UCSD-AML1 (cell line): ENCODE measurements at regions not wholly inside any gene's neighbourhood (a gene's known extent, or its start where the extent isn't known, plus 50 kb on each side); places are given as distances from the start of the nearest gene placed in this dataset.
"Not testable (repeated sequence)": the region's sequence is repeated elsewhere in the genome, so short reads cannot be mapped to it uniquely, and the experiment has no call there.

Experiments used
- DNase-seq: peaks from one replicate; lab custom pipeline; 2025; ENCODE audit not compliant: unreplicated experiment; lab: John Stamatoyannopoulos, UW

DNA sequence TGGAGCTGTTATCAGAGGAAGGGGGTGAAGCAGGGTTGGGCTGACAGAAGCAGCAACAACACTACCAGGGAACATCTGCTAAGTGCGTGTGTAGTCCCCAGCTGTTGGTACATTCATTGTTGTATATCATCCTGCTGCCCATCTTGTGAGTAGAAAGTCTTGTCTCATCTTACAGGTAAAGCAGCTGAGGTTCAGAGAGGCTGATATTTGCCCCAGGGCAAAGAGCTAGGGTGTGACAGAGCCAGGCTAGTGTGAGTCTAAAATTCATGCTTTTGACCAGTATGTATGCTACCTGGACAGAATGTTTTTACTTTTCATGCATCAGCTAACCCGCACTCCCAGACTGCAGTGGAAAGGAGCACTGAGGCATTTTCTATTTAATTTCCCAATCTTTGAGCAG, 221.6 kb downstream of the STK31 start:
- no peak for DNase-seq

DNA sequence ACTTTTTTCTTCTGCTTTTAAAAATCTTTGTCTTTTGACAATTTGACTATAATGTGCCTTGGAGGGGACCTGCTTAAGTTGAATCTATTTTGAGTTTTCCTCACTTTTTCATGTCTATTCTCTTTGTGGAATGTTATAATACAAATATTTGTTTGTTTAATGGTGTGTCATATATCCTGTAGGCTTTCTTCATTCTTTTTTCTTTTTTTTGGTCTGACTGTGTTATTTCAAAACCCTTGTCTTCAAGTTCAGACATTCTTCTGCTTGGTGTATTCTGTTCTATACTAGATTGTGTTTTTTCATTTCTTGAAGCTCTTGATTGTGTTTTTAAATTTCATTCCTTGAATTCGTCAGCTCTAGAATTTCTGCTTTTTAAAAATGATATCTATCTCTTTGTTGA, 228.2 kb downstream of the STK31 start:
- DNase-seq, result no peak

DNA sequence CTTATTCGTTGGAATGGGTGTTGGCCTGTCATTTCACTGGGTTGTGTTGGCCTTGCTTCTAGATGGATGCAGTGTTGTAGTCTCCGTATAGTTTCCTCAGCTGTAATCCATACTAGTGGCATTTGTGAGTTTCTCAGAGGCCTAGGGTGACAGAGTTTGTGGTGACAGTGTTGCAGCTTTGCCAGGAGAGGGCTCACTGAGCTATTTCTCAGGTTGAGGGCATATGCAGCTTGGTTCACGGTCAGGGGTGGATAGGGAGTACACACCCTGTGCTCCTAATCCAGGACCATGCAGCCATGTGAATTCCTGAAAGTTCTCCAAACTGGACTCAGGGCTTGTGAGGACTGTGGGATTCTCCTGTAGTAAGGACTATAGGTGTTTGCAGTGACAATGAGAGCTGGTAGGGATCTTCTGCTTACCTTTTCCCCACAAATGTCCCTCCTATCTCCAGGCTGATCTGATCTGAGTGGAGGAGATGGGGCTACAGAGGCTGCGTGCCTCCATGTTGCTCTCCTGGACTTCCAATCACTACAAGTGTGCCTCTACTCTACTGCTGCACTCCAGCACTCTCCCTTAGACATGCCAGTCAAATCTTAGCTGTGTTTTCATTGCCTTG, 229.0 kb downstream of the STK31 start:
- peak; percentile 7 for DNase-seq

DNA sequence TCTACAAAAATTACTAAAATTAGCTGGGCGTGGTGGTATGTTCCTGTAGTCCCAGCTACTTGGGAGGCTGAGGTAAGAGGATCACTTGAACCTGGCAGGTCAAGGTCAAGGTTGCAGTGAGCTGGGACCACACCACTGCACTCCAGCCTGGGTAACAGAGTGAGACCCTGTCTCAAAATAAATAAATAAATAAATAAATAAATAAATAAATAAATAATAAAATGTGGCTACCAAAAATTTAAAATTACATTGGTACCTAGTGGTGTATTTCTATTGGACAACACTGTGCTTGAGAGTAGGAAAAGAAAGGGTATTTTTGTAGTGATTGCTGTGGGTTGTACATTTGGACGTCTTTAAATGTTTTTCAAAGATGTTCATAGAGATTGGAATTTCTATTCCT, 229.7 kb downstream of the STK31 start:
- not testable (repeated sequence) for DNase-seq

DNA sequence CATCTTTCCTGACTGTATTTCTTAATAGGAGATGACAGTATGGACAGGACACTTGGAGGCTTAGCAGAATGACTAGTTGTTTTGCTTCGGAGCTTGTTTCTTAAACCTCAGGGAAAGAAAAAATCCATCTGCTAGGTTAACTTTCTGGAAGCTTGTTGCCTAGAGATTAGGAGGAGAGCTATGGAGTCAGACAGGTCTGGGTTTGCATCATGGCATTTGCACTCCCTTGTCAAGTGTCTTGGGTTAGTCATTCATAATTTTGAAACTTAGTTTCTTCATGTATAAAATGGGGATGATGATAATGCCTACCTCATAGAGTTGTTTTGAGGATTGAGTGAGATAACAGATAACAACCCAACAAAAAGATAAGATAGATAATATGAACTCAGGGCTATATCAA, 231.5 kb downstream of the STK31 start:
- DNase-seq, result no peak

DNA sequence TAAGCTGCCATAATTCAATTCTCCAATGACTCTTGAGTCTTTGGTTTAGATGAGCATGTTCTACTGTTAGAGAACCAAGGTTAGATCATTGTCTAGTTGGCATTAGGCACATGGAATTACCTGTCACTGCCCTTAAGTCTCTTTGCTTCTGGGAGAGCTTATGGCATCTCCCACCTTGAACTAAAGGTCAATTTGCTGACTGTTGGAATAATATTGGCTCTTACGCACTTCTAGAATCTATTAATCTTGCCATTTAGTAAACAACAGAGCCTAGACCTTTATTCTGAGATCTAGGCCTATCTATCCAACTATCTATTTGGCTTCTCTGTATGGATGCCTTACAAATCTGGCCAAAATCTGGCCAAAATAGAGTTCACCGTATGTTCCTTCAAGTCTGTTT, 232.0 kb downstream of the STK31 start:
- DNase-seq, result no peak

DNA sequence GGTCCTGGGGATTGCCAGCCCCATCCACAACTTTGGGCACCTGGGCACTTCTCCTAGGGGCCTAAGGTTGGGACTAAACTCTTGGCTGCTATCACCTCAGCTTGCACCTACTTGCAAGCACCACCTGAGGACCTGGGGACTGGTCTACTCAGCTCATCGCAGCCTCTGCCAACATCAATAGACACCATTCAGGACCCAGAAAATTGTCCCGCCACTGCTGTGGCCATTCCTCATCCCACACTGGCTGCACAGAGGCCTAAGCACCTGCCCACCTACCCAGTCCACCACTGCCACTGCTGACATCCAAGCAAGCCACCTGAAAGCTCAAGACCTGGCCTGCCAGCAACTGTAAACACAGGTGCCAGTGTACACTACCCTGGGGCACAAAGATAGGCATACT, 234.1 kb downstream of the STK31 start:
- DNase-seq, result no peak

DNA sequence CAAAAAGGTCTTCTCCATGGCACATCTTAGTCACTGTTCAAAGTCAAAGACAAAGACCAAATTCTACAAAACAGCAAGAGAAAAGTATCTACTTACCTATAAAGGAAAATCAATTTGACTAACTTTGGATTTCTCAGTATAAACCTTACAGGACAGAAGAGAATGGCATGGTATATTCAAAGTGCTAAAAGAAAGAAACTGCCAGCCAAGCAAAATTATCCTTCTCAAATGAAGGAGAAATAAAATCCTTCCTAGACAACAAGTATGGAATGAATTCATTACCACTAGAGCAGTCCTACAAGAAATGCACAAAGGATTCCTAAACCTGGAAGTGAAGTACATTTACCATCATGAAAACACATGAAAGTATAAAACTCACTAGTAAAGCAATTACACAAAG, 235.5 kb downstream of the STK31 start:
- DNase-seq, result no peak

DNA sequence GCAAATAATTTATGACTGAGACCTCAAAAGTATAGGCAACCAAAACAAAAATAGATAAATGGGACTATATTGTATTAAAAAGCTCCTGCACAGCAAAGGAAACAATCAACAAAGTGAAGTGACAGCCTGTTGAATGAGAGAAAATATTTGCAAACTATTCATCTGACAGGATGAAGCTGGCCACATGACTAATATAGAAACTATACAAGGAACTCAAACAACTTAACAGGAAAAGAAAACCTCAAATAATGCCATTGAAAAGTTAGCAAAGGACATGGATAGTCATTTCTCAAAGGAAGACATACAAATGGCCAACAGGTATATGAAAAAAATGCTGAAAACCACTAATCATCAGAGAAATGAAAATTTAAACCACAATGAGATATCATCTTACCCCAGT, 245.1 kb downstream of the STK31 start:
- no peak for DNase-seq

DNA sequence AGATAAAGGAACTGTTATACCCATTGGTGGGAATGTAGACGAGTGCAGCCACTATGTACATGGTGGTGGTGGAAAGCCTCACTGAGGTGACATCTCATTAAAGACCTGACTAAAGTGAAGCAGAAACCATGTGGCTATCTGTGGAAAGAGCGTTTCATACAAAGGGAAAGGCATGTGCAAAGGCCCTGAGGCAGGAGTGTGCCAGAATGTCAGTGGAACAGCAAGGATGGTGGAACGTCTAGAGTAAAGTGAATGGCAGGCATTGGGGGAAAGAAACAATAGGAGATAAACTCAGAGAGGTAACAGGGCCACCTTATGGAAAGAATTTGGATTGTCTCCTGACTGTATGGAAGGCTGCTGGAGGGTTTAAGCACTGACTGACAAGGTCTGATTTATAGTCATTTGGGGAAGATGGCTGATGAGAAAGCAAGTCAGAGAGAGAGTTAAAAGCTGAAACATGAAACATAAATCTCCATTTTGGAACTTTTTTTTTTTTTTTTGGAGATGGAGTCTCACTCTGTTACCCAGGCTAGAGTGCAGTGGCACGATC, 245.7 kb downstream of the STK31 start:
- no peak for DNase-seq

DNA sequence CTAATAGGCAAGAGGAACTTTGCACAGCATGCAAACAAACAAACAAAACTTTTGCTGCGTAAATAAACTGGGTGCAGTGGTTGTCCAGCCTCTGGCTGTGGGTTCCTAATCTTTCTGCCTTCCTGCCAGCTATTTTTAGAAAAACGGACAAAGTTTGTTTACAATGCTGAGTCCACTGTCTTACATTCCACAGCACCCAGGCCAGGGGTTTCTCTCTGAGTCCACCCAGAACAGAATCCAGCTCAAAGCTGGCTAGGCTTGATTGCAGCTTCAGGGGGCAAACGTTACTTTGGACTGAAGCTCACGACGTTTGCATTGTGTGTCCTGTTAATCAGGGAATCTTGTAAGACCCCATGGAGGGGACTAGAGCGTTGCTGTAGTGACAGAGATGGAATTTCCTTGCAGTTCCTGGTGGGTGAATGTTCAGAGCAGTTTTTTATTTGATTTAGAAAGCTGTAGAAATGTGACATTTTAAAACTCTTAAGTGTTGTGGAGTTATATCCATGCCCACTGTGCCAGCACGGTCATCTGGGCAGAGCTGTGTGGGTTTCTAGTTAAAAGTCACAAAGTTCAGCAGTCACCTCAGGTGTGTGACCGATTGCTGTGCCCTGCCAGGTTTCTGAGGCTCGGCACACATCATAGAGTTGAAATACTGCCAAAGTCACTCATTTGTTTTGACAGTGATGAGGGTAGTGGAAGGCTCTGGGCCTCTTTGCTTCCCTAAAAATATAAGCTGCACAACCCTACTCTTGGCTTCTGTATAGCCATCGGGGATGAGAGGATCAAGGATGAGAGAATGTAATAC, 247.0 kb downstream of the STK31 start:
- no peak for DNase-seq

DNA sequence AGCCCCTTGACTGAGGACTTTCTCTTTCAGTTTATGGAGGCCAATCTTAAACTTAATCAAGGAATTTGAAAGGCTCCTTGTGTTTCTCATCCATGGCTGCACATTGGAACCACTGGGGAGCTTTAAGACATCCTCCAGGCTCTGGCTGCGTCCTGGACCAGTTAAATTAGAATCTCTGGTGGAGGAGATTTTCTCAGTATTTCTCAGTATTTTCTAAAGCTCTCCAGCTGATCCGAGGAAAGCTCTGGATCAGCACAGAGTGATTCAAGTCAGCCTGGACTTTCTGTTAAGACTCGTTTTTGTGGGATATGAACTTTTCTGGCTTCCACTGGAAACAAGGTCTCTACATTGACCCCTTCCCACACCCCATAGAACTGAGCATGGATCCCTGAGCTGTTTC, 249.8 kb downstream of the STK31 start:
- no peak for DNase-seq

DNA sequence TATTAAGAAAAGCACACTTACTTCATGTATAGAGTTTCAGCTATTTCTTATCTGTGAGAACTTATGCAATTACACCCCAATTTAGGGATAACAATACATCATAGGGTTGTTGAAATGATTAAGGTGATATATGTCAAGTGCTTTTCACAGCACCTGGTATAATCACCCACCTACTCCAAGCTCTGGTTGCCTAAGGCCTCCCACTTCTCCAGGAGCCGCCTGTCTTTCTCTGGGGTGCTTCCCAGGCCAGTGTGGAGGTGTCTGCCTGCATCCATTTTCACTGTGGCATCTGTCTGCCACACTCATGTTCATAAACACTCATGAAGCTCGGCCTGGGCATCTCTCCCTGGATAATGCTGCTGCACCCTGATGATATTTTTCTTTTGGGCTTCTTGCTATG, 250.3 kb downstream of the STK31 start:
- no peak for DNase-seq

DNA sequence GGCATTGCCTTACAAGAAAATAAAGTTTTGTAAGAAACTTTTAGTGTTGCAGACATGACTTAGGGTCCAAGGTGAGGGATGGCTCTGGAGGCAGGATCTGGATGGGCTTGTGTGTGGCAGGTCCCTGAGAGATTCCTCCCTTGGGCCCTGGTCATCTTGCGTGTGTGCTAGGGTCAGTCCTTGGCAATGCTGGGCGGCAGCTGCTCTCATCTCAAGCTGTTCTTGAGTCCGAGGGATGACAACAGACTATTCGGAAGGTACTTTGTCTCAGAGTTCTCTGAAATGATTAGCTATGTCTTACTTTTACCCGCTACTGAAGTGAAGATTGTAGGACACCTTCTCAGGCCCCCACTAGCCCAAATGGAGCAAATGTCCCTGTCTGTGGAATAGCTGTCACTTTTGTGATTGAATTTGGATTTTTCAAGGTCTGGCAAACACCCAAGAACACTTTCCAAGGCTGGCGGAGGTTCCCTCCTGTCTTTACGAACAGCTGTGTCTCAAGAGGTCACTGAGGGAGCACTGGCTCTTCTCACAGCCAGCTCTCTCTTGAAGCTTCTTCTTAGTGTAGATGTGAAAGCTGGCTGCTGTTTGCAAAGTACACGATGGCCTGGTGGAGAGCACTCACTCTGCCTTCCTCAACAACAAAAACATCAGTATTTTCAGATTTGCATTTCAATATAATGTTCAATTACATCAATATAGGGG, 253.6 kb downstream of the STK31 start:
- DNase-seq, result no peak

DNA sequence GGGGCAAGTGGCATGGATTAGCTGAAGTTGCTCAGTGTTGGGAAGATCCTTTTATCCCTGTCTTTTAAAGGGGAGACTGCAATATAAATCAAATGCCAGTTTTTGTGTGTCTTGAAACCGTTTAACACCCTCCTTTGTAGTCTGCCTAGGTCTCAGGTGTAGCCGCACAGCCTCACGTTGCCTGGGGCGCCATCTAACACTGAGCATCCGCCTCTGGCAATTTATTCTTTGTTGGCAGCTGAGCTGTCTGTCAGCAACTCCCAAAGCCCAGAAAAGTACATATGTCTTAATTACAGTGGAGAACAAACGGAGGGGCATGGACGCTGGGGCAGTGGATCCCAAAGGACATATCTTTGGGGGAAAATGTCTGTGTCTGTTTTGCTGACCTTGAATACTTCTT, 254.7 kb downstream of the STK31 start:
- no peak for DNase-seq

DNA sequence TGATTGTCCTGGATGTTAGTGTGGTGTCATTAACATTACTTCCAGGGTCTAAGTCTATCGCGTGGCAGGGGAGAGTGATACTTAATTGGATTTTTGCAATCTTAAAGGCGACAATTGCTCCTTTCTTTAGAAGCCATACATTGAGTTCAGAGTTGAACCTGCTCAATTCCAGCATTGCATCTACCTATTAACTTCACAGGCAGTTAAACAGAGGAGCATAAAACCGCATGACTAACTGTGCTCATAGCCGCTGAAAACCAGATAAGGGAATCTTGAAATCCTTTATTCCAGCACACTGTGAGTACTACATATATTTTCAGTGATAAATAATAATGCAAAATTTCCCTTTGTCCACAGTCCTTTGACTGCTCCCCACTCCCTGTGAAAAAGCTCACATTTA, 255.3 kb downstream of the STK31 start:
- DNase-seq, result no peak

DNA sequence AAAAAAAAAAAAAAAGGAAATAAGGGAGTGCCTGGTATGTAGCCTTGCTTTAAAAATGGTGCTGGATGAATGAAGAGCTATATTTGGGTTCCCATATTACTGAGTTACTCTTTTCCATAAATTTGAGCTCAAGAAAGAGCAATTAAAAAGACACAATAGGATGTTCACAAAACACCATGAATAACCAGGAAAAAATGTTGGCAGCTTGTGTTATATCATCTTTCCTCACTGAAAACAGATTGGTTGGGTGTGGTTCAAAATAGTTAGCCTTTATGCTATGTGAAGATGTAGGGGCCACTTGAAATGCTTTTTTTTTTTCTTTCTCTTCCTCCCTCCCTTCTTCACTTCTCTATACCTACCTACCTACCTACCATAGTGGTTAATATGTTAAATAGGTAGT, 256.9 kb downstream of the STK31 start:
- DNase-seq, result no peak

DNA sequence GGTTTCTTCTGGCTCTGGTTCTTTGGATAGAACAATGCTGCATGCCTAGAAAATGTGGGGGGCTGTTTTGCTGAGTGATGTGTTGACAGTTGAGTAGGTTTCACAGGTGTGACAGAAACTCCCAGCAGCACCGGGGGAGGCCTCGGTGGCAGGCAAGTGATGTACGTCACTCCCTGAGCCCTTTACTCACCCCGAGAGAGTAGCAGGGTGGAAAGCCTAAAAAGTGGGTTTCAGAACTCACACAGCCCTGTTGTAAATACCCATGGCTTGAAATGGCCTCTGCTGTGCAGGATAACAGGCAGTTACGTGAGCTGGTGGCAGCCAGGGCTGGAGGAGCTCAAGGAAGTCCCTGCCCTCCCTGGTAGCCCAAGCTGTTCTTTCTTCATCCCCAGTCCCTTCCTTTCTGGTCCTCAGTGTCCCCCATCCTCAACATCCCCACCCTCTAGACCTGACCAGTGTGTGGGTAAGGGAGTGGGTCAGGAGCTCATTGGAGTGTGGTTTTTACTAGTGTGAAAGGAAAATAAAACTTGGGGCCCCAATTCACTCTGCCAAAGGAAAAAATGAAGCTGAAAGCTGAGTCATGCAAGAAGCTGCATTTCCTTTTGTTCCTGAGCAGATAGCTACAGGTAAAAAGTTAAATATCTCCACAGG, 258.1 kb downstream of the STK31 start:
- DNase-seq, result no peak

DNA sequence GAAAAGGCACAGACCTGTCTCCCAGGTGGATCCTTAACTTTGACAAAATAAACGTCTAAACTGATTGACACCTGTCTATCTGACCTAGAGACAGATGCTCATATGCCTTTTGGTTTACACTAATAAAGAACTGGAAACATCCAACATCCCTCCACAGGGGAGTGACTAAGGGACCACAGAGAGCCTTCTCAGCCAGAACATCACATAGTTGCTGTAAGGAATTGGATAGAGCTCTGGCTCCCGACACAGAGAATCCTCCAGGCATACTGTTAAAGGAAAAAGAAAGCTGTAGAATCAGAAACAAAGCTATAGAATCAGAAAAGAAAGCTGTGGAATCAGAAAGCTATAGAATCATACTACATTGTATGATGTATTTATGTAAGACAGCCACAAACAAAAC, 258.8 kb downstream of the STK31 start:
- DNase-seq, result no peak

DNA sequence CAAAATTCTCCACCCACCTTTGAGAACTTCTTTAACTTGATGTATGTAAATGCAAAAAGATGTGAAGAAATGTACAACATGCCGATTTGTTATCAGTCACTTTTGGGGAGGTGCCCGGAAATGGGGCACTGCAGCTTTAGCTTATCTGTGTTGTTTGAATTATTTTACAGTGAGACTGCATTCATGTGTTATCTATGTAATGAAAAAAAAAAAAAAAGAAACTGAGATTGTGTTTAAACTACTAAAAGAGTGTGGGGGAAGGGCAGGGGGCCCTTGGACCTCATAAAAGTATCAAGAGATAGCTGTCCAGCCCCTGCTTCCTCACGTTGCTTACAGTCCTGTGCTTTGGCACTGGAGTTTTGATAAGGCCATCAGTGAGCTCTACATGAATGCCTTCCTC, 259.4 kb downstream of the STK31 start:
- no peak for DNase-seq

DNA sequence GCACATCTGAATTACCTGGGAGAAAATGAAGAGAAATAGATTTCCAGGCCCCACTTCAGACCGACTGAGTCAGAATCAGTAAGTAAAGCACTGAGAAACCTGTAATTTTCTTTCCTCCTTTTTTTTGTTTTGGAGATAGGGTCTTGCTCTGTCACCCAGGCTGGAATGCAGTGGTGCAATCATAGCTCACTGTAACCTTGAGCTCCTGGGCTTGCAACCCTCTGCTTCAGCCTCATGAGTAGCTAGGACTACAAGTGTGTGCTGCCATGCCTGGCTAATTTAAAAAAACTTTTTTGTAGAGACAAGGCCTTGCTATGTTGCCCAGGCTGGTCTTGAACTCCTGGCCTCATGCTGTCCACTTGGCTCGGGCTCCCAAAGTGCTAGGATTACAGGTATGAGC, 260.2 kb downstream of the STK31 start:
- no peak for DNase-seq

DNA sequence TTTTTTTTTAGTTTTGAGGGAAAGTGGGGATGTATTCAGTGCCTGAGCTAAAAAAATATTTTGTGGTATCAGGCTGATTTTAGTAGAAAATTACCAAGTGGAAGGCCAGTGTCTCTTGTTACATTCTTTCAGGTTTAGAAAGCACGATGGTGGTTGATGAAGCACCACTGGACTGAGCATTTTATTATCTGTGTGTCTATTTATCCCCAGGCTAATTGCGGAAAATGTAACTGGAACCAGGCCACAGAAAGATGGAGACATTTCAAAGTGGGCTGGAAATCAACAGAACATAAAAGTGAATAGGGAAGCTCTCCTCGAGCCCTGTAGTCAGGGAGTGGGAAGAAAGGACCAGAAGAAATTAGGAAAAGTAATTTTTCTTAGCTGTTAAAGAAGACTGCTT, 261.0 kb downstream of the STK31 start:
- no peak for DNase-seq
